Naive thymus-derived CD4-positive, alpha-beta T cell (primary cell): ENCODE measurements at regions not wholly inside any gene's neighbourhood (a gene's known extent, or its start where the extent isn't known, plus 50 kb on each side); places are given as distances from the start of the nearest gene placed in this dataset.
"Not testable (repeated sequence)": the region's sequence is repeated elsewhere in the genome, so short reads cannot be mapped to it uniquely, and the experiment has no call there.

Experiments
- ATAC-seq: fragments of 150-1000 bp; cut with Tn5 transposase; 2 replicates; pipeline ENCODE4 v1.10.0; 2021; ENCODE audit warnings: mild to moderate bottlenecking, moderate library complexity
- CTCF ChIA-PET: fragments of 350-600 bp; sonication (Branson Sonifier 250); formaldehyde crosslinking; loops from one replicate; lab custom pipeline; 2021; ENCODE audit warnings: antibody characterized with exemption; lab: Charles Lee
- POLR2A ChIA-PET: fragments of 350-600 bp; sonication (Branson Sonifier 250); formaldehyde crosslinking; loops from one replicate; lab custom pipeline; 2021; ENCODE audit warnings: antibody characterized with exemption, inconsistent platforms; lab: Charles Lee
- DNase-seq, 9 donors: peaks; one replicate each; pipeline versions ENCODE4 v3.0.0 to v3.0.0-alpha.2; 2020 to 2022; ENCODE audit warnings: mixed read lengths in 1 of 9
- H3K27ac ChIP-seq: one replicate; pipeline ENCODE4 v1.7.0; 2013; ENCODE audit warnings: mild to moderate bottlenecking, low read depth, low read length, moderate library complexity
- H3K27me3 ChIP-seq, 2 donors: one replicate each; pipeline ENCODE4 v1.7.0; 2013; ENCODE audit warnings: low read length in 2 of 2, mild to moderate bottlenecking in 2 of 2, moderate library complexity in 2 of 2; ENCODE audit not compliant: control insufficient read depth in 2 of 2, insufficient read depth in 2 of 2
- H3K36me3 ChIP-seq, 3 experiments: 1 replicate in 2 of 3; 2 replicates in 1 of 3; pipeline ENCODE4 v1.7.0; 2013; ENCODE audit warnings: low read length in 3 of 3, mild to moderate bottlenecking in 3 of 3, moderate library complexity in 1 of 3; ENCODE audit not compliant: insufficient read depth in 3 of 3, control insufficient read depth in 2 of 3
- H3K4me1 ChIP-seq, 2 donors: one replicate each; pipeline ENCODE4 v1.7.0; 2013; ENCODE audit warnings: low read length in 2 of 2, mild to moderate bottlenecking in 2 of 2, moderate library complexity in 1 of 2; ENCODE audit not compliant: control insufficient read depth in 2 of 2, insufficient read depth in 2 of 2
- H3K4me3 ChIP-seq: 2 replicates; pipeline ENCODE4 v1.7.0; 2013; ENCODE audit warnings: mild to moderate bottlenecking, low read length
- H3K9me3 ChIP-seq, 3 experiments: 1 replicate in 2 of 3; 2 replicates in 1 of 3; pipeline ENCODE4 v1.7.0; 2013; ENCODE audit warnings: low read length in 3 of 3; ENCODE audit not compliant: control insufficient read depth in 2 of 3
- H3K27ac Mint-ChIP-seq, 9 donors: one replicate each; pipeline ENCODE4 v1.8.0; 2020 to 2022; ENCODE audit warnings: mixed read lengths in 9 of 9, mild to moderate bottlenecking in 8 of 9, moderate library complexity in 5 of 9, inconsistent platforms in 2 of 9
- H3K27me3 Mint-ChIP-seq, 5 donors: one replicate each; pipeline ENCODE4 v1.8.0; 2021 to 2022; ENCODE audit warnings: mixed read lengths in 5 of 5, mild to moderate bottlenecking in 1 of 5
- H3K36me3 Mint-ChIP-seq, 5 donors: one replicate each; pipeline ENCODE4 v1.8.0; 2020 to 2022; ENCODE audit warnings: mixed read lengths in 5 of 5, mild to moderate bottlenecking in 3 of 5, inconsistent platforms in 1 of 5
- H3K4me1 Mint-ChIP-seq, 7 donors: one replicate each; pipeline ENCODE4 v1.8.0; 2020 to 2022; ENCODE audit warnings: mixed read lengths in 7 of 7, mild to moderate bottlenecking in 3 of 7, inconsistent platforms in 1 of 7
- H3K4me3 Mint-ChIP-seq, 10 donors: one replicate each; pipeline ENCODE4 v1.8.0; 2020 to 2022; ENCODE audit warnings: mild to moderate bottlenecking in 10 of 10, mixed read lengths in 10 of 10, moderate library complexity in 6 of 10, inconsistent platforms in 2 of 10
- H3K9me3 Mint-ChIP-seq, 11 donors: one replicate each; pipeline ENCODE4 v1.8.0; 2020 to 2022; ENCODE audit warnings: mixed read lengths in 11 of 11, mild to moderate bottlenecking in 4 of 11, inconsistent platforms in 1 of 11, moderate library complexity in 1 of 11
- intact Hi-C, 2 donors: fragments of 100-400 bp; cut with micrococcal nuclease; formaldehyde crosslinking; loops; one replicate each; pipeline ENCODE4 v1.15.1; 2023

DNA sequence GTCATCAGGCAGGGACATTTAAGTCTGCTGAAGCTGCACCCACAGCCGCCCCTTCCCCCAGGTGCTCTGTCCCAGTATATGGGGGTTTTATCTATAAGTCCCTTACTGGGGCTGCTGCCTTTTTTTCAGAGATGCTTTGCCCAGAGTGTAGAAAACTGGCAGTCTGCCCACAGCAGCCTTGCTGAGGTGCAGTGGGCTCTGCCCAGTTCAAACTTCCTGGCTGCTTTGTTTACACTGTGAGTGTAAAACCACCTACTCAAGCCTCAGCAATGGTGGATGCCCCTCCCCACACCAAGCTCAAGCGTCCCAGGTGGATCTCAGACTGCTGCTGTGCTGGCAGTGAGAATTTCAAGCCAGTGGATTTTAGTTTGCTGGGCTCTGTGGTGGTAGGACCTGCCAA lies 114.2 kb upstream of the GLRA1 start:
- Mint-ChIP-seq H3K4me1 (peaks cover 0 to 20% (median 5%) of the 10 kb centered on the region in 7 donors), H3K9me3 (peaks cover 0 to 19% (median 7%) of the 10 kb centered on the region in 11 donors), H3K27ac (peak overlapping the region in 1 of 9 donors; percentile 65), H3K4me3 (peak overlapping the region in 2 of 10 donors; percentile 34 to 58)
- H3K9me3 ChIP-seq, intact Hi-C loops, H3K36me3 ChIP-seq, H3K36me3 Mint-ChIP-seq, H3K27me3 Mint-ChIP-seq, H3K27ac ChIP-seq, H3K4me3 ChIP-seq, H3K27me3 ChIP-seq, ATAC-seq: not testable (repeated sequence)
- POLR2A ChIA-PET: interaction anchor here (4.6 kb wide), 1 partner anchor 11 kb away, joined by 37 read pairs; no protein-coding TSS in a partner anchor
- H3K4me1 ChIP-seq: peaks cover 11 to 12% of the 10 kb centered on the region in 2 donors
- CTCF ChIA-PET: interaction anchor here (1.4 kb wide), 1 partner anchor 12 kb away, joined by 3 read pairs; no protein-coding TSS in a partner anchor
- DNase-seq: peak in 6 of 9 donors; percentile 9 to 45 (median 12)

DNA sequence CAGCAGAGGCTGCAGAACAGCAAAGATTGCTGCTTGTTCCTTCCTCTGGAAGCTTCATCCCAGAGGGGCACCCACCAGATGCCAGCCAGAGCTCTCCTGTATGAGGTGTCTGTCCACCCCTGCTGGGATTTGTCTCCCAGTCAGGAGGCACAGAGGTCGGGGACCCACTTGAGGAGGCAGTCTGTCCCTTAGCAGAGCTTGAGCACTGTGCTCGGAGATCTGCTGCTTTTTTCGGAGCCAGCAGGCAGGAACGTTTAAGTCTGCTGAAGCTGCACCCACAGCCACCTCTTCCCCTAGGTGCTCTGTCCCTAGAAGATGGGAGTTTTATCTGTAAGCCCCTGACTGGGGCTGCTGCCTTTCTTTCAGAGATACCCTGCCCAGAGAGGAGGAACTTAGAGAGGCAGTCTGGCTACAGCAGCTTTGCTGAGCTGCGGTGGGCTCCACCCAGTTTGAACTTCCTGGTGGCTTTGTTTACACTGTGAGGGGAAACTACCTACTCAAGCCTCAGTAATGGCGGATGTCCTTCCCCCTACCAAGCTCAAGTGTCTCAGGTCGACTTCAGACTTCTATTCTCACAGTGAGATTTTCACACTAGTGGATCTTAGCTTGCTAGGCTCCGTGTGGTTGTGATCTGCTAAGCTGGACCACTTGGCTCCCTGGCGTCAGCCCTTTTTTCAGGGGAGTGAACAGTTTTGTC lies 101.8 kb upstream of the GLRA1 start:
- POLR2A ChIA-PET: interaction anchor here (0.7 to 5.1 kb wide), 5 partner anchors 12 to 255 kb away, joined by 3 to 37 read pairs (median 3); partner anchors contain the start of gene G3BP1
- H3K9me3 ChIP-seq: not testable (repeated sequence)

DNA sequence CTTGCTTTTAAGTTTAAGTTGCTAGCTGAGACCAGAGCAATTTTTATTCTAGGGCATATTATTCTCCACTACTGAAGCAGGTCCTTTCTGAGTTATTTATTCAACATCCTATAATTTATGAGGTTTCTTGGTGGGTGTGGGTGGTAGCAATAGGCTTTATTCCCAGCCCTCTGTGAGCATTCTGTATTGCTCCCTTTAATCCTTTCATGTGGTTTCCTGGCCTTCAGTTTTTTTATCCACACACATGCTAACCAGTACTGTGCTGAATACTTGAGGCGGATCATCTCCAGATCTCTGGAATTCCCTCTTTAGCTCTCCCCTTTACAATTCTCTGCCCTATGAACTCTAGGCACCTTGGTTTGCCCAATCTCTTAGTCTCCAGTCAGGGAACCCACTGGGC lies 91.8 kb upstream of the GLRA1 start:
- ATAC-seq: no peak
- Mint-ChIP-seq H3K4me3 (no peak overlapping the region), H3K27ac (no peak overlapping the region), H3K27me3 (peaks cover 0 to 3% (median 0%) of the 10 kb centered on the region in 5 donors), H3K9me3 (peaks cover 3 to 36% (median 11%) of the 10 kb centered on the region in 11 donors), H3K4me1 (peaks cover 0 to 4% (median 0%) of the 10 kb centered on the region in 7 donors), H3K36me3 (peaks cover 0 to 6% (median 4%) of the 10 kb centered on the region in 5 donors)
- no peak for DNase-seq
- Histone ChIP-seq H3K27ac (no peak overlapping the region), H3K36me3 (no peaks in the 10 kb centered on the region), H3K9me3 (no peaks in the 10 kb centered on the region), H3K4me1 (no peaks in the 10 kb centered on the region), H3K27me3 (no peaks in the 10 kb centered on the region), H3K4me3 (no peak overlapping the region)
- intact Hi-C loops: no loop called here
- ChIA-PET POLR2A (no interaction called here), CTCF (no interaction called here)

More for the DNA sequence above, 101.8 kb upstream of the GLRA1 start:
- H3K36me3 ChIP-seq, H3K27me3 ChIP-seq, H3K27me3 Mint-ChIP-seq: not testable (repeated sequence)
- Histone ChIP-seq H3K4me1 (peaks cover 20 to 30% of the 10 kb centered on the region in 2 donors), H3K4me3 (peak overlapping the region; percentile 4), H3K27ac (peak overlapping the region; percentile 27)
- Mint-ChIP-seq H3K4me1 (peaks cover 12 to 69% (median 52%) of the 10 kb centered on the region in 7 donors), H3K36me3 (peaks cover 26 to 48% (median 34%) of the 10 kb centered on the region in 5 donors), H3K4me3 (peak overlapping the region; percentile 21 to 70 (median 54)), H3K27ac (peak overlapping the region; percentile 49 to 90 (median 81)), H3K9me3 (peaks cover 17 to 89% (median 46%) of the 10 kb centered on the region in 11 donors)
- CTCF ChIA-PET: interaction anchor here (0.8 to 1.1 kb wide), 2 partner anchors 12 to 117 kb away, joined by 3 read pairs; no protein-coding TSS in a partner anchor
- DNase-seq (peak; percentile 10 to 70 (median 51)), ATAC-seq (peak; percentile 64)
- intact Hi-C loops: loop anchor here (1.0 to 5.0 kb wide), 3 partner anchors 116 to 255 kb away; partner anchors contain the start of gene G3BP1 (in 2 of the 2)

DNA sequence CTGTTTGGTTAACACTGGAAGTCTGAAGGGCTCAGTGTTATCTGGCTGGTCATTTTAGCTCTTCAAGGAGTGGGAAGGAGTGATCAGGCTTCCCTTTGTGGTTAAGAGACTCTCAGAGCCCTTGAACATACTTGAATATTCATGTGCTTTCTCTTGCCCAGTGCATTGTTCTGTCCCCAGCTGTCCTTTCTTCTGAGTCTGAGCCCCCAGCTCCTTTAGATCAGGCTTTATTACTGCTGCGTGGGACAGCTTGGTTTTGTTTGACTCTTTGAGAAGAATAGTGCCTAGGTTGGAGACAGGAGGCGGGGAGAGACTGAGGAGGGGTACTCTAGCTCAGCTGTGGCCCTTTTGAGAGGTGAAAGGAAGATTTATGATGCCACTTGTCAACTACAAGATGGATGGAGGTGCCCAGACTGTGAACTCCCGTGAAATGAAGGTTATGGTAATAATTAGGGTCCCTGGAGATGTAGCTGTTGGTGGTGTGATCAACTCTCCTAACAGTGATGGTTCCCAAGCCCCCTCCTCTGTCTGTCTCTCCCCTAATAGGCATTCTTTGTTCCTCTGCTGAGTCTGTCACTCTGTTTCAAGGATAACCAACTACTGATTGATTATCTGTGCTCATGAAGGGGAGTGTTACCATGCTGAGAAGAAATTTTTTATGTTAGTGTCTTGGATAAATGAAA lies 83.1 kb upstream of the GLRA1 start:
- Histone ChIP-seq H3K27me3 (no peaks in the 10 kb centered on the region), H3K4me3 (no peak overlapping the region), H3K4me1 (no peaks in the 10 kb centered on the region), H3K9me3 (no peaks in the 10 kb centered on the region), H3K27ac (no peak overlapping the region), H3K36me3 (no peaks in the 10 kb centered on the region)
- ChIA-PET POLR2A (no interaction called here), CTCF (no interaction called here)
- ATAC-seq: no peak
- intact Hi-C loops: no loop called here
- Mint-ChIP-seq H3K9me3 (peaks cover 0 to 19% (median 4%) of the 10 kb centered on the region in 11 donors), H3K4me3 (no peak overlapping the region), H3K36me3 (peaks cover 0 to 6% (median 0%) of the 10 kb centered on the region in 5 donors), H3K4me1 (peaks cover 0 to 6% (median 0%) of the 10 kb centered on the region in 7 donors), H3K27ac (no peak overlapping the region), H3K27me3 (peaks cover 0 to 2% (median 0%) of the 10 kb centered on the region in 5 donors)
- no peak for DNase-seq

DNA sequence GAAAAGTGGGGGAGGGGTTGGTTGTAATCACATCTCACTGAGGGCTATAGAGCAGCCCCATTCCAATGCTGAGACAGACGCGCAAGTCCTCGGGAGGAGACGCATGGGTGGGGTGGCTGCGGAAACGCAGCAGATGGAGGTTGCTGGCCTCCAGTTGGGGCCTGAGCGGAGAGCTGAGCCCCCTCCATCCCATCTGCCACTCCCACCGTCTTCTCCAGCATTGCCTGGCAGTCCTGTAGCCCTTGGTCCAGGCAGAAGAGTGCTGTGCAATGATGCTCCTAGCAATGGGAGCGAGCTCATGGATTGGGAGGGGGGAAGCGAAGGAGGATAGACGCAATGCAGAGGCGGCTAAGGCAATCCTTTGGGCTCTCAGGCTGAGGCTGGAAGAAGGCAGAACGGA lies 79.4 kb upstream of the GLRA1 start:
- H3K4me1 Mint-ChIP-seq: peaks cover 0 to 6% (median 0%) of the 10 kb centered on the region in 7 donors

More for the DNA sequence above, 79.4 kb upstream of the GLRA1 start:
- no peak overlapping the region for H3K27ac ChIP-seq
- H3K4me3 ChIP-seq: no peak overlapping the region
- DNase-seq (no peak), ATAC-seq (no peak)
- H3K4me1 ChIP-seq: no peaks in the 10 kb centered on the region
- no peaks in the 10 kb centered on the region for H3K36me3 ChIP-seq
- ChIA-PET POLR2A (no interaction called here), CTCF (no interaction called here)
- H3K27ac Mint-ChIP-seq: no peak overlapping the region
- peaks cover 0 to 6% (median 3%) of the 10 kb centered on the region in 5 donors for H3K36me3 Mint-ChIP-seq
- H3K27me3 Mint-ChIP-seq: peaks cover 0 to 2% (median 0%) of the 10 kb centered on the region in 5 donors
- peaks cover 4 to 30% (median 15%) of the 10 kb centered on the region in 11 donors for H3K9me3 Mint-ChIP-seq
- no peaks in the 10 kb centered on the region for H3K27me3 ChIP-seq
- no peak overlapping the region for H3K4me3 Mint-ChIP-seq
- peaks cover 0 to 9% (median 7%) of the 10 kb centered on the region in 3 experiments for H3K9me3 ChIP-seq
- intact Hi-C loops: no loop called here
